Vagina (tissue), 2 donors: ENCODE measurements at regions not wholly inside any gene's neighbourhood (a gene's known extent, or its start where the extent isn't known, plus 50 kb on each side); places are given as distances from the start of the nearest gene placed in this dataset.
"Not testable (repeated sequence)": the region's sequence is repeated elsewhere in the genome, so short reads cannot be mapped to it uniquely, and the experiment has no call there.

Experiments used
- CTCF ChIP-seq, 3 experiments: fragments of 450-650 bp in 2 of 3; fragments of 200-600 bp in 1 of 3; sonication (generic) in 1 of 3; IDR thresholded peaks; one replicate each; pipeline ENCODE4 v1.5.1; 2017 to 2019; ENCODE audit warnings: antibody characterized with exemption in 3 of 3, mild to moderate bottlenecking in 2 of 3, moderate library complexity in 2 of 3
- POLR2A ChIP-seq, 2 donors: fragments of 450-650 bp; IDR thresholded peaks; one replicate each; pipeline ENCODE4 v1.6.1; 2017; ENCODE audit warnings: antibody characterized with exemption in 2 of 2, mild to moderate bottlenecking in 2 of 2, moderate library complexity in 2 of 2
- POLR2AphosphoS5 ChIP-seq, 2 donors: sonication (generic); formaldehyde crosslinking; IDR thresholded peaks; one replicate each; pipeline ENCODE4 v1.9.0; 2017; ENCODE audit warnings: antibody characterized with exemption in 2 of 2, mild to moderate bottlenecking in 2 of 2, low read depth in 1 of 2; ENCODE audit not compliant: insufficient read depth in 1 of 2

GRCh38 chr3:87433445-87433844 is 157.1 kb upstream of the POU1F1 start:
- TF ChIP-seq CTCF (IDR thresholded peaks at IDR 0.05); POLR2AphosphoS5 (IDR thresholded peaks at IDR 0.05; ENCODE audit: insufficient read depth in 1 of 2, low read depth in 1 of 2); POLR2A (IDR thresholded peaks at IDR 0.05): not testable (repeated sequence)
